GM10266 (cell line): ENCODE measurements at regions not wholly inside any gene's neighbourhood (a gene's known extent, or its start where the extent isn't known, plus 50 kb on each side); places are given as distances from the start of the nearest gene placed in this dataset.

Experiments
- DNase-seq: peaks from one replicate; pipeline ENCODE4 v3.0.0; 2012; ENCODE audit errors: extremely low spot score
- TF ChIP-seq, protein P1 (sequence below): IDR thresholded peaks from 2 replicates; pipeline ENCODE4 v1.5.1; 2012; ENCODE audit warnings: mild to moderate bottlenecking, low read depth; ENCODE audit not compliant: control insufficient read depth, insufficient read depth; ENCODE audit errors: missing control alignments

DNA sequence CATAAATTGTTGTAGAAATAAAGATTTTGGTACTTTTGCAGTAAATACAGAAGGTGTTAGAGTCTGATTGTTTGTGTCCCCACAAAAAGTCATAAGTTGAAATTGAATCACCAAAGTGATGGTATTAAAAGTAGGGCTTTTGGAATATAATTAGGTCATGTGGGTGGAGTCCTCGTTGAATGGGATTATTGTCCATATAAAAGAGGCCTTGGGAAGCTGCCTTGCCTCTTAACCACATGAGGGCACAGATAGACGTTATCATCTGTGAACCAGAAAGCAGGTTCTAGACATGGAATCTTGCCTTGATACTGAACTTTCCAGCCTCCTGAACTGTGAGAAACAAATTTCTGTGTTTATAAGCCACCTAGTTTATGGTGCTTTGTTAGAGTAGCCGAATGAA, 186.8 kb downstream of the PRR20E start:
- no peak for DNase-seq
- TF ChIP-seq, protein P1, sequence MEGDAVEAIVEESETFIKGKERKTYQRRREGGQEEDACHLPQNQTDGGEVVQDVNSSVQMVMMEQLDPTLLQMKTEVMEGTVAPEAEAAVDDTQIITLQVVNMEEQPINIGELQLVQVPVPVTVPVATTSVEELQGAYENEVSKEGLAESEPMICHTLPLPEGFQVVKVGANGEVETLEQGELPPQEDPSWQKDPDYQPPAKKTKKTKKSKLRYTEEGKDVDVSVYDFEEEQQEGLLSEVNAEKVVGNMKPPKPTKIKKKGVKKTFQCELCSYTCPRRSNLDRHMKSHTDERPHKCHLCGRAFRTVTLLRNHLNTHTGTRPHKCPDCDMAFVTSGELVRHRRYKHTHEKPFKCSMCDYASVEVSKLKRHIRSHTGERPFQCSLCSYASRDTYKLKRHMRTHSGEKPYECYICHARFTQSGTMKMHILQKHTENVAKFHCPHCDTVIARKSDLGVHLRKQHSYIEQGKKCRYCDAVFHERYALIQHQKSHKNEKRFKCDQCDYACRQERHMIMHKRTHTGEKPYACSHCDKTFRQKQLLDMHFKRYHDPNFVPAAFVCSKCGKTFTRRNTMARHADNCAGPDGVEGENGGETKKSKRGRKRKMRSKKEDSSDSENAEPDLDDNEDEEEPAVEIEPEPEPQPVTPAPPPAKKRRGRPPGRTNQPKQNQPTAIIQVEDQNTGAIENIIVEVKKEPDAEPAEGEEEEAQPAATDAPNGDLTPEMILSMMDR = no peak

DNA sequence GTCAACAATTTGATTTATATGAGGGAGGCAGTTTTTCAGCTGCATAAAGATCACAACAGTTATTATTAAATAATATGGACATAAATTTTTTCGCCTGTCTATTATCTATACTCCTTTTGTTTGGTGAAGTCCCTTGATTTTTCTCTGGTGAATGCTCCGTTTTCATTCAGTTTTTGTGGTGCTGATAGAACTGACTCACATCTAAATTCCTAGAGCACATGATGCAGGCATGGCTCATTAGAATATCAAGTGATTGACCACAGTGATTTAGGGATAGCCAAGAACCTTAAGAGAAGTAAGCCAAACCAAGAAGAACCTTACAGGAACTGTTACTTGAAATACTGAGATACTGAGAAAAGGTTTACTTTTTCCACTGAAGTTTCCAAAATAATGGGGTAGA, 208.9 kb downstream of the PRR20E start:
- TF ChIP-seq, protein P1 = no peak
- no peak for DNase-seq

DNA sequence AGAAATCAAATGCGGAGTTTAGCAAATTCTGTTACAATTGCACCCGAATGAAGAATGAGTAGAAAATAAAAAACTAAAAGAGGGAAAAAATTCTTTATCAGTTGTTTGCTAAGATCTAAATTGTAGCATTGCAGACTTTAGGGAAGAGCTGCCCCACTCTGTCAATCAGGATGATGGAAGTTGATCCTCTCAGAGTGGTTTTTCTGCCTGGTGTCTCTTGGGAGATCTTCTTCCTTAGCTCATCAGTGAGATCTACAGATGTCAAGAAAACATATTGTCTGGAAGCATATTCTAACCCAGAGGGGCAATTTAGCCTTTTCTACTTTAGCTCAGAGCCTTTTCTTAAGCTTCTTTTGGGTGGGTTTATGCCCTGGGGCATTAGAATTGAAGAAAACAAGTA, 223.2 kb upstream of the PCDH17 start:
- TF ChIP-seq, protein P1 = no peak
- DNase-seq = no peak

DNA sequence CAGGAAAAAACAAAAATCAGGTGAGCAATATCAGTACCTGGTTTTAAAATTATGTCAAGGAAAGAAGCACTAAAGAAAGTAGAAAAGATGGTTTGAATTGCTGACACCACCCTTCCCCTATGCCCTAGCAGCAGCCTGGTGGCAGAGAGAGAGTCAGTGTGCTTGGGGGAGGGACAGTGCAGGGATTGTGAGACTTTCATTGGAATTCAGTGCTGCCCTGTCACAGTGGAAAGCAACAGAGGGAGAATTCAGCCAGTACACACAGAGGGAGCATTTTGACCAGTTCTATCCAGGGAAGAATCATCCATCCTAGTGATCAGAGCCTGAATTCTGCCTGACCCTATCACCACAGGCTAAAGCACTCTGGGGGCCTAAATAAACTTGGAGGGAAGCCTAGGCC, 222.4 kb upstream of the PCDH17 start:
- no peak for DNase-seq
- TF ChIP-seq, protein P1 = no peak

DNA sequence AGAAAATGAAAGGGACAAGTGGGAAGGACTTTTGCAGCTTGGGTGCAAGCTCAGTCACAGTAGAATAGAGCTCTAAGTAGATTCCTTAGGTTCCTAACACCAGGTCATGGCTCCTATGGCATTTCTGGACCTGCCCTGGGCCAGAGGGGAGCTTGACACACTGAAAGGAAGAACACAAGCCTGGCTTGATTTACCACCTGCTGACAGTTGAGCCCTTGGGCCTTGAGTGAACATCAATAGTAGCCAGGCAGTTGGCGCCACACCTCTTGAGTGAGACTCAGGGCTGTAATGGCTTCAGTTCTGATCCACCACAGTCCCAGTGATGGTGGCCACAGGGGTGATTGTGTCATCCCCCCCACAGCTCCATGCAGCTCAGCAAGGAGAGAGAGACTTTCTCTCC, 221.9 kb upstream of the PCDH17 start:
- TF ChIP-seq, protein P1 = no peak
- DNase-seq = no peak

DNA sequence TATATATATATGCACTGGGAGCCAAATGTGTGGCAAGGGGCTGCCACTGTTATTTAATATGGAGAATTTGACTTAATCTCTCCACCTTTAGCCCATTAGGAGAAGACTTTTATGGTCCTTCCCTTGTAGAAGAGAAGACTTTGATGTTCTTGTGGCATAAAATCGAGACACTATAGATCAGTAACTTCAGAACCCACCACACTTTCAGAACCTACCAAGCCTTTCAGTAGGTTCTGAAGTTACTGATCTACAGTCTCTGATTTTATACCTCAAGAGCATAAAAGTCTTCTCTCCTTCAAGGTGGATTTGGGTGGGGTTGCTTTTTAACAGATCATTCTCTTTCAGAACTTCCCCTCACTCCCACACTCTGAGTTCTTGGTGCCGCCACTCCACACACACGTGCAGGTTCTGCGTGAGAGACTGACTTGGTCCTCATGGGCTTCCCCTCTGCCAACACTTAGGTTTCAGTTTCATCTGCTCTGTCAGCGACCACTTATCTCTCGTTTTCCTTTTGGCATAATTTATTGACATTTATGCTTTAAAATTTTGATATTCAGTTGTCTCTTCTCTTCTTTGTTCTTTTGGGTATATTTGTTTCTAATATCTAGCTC, 213.4 kb upstream of the PCDH17 start:
- DNase-seq = no peak
- TF ChIP-seq, protein P1 = no peak

DNA sequence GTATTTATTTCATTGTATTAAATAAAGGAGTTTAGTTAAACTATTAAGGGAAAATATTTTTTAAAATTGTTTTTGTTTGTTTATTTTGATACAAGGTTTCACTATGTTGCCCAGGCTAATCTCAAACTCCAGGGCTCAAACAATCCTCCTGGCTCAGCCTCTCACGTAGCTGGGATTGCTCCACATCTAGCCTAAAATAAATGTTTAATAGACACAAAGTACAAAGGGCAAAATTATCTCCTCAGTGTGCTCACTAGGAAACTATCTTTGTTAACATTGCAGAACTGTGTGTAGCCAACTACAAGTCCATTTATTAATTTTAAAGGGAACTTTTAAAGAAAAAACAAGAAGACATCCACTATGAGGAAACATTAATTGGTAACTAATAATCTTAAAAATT, 207.2 kb upstream of the PCDH17 start:
- DNase-seq = no peak
- TF ChIP-seq, protein P1 = no peak
